GM12892 (cell line): ENCODE measurements at regions not wholly inside any gene's neighbourhood (a gene's known extent, or its start where the extent isn't known, plus 50 kb on each side); places are given as distances from the start of the nearest gene placed in this dataset.
"Not testable (repeated sequence)": the region's sequence is repeated elsewhere in the genome, so short reads cannot be mapped to it uniquely, and the experiment has no call there.

Source experiments
- POLR2A ChIP-seq: IDR thresholded peaks from 2 replicates; pipeline ENCODE4 v1.6.1; 2011; ENCODE audit warnings: low read depth, low read length, control low read depth
- POLR2AphosphoS5 ChIP-seq: IDR thresholded peaks from 2 replicates; pipeline ENCODE4 v1.6.1; 2011; ENCODE audit warnings: low read depth, low read length, control low read depth

GRCh38 chr1:146682227-146683125 lies 255.6 kb upstream of the NBPF12 start:
- not testable (repeated sequence) for TF ChIP-seq POLR2AphosphoS5, POLR2A
